Fibroblast of lung (primary cell): ENCODE measurements at regions not wholly inside any gene's neighbourhood (a gene's known extent, or its start where the extent isn't known, plus 50 kb on each side); places are given as distances from the start of the nearest gene placed in this dataset.
A peak's percentile ranks its signal among the peaks of the same experiment; 100 is the strongest.

Source experiments
- DNase-seq, 2 donors: peaks; one replicate each; pipeline versions ENCODE4 v3.0.0 to v3.0.0-alpha.2; 2010; ENCODE audit warnings: low read depth in 2 of 2
- H2AFZ ChIP-seq: 2 replicates; pipeline ENCODE4 v1.5.1; 2012; ENCODE audit warnings: low read length, control low read depth, inconsistent platforms
- H3K27ac ChIP-seq: 2 replicates; pipeline ENCODE4 v1.5.1; 2011; ENCODE audit warnings: low read length, control low read depth; ENCODE audit not compliant: insufficient read depth
- H3K27me3 ChIP-seq: 2 replicates; pipeline ENCODE4 v1.5.1; 2011; ENCODE audit warnings: mild to moderate bottlenecking, low read length; ENCODE audit not compliant: control insufficient read depth, insufficient read depth
- H3K36me3 ChIP-seq: 2 replicates; pipeline ENCODE4 v1.5.1; 2011; ENCODE audit warnings: low read length; ENCODE audit not compliant: control insufficient read depth, insufficient read depth
- H3K4me1 ChIP-seq: 2 replicates; pipeline ENCODE4 v1.5.1; 2011; ENCODE audit warnings: low read length; ENCODE audit not compliant: control insufficient read depth, insufficient read depth; ENCODE audit errors: extremely low read depth
- H3K4me2 ChIP-seq: 2 replicates; pipeline ENCODE4 v1.5.1; 2011; ENCODE audit warnings: low read length, control low read depth; ENCODE audit not compliant: insufficient read depth; ENCODE audit errors: extremely low read depth
- H3K4me3 ChIP-seq, 4 experiments: fragments of 200-600 bp in 1 of 4; sonication (generic) in 1 of 4; replicated peaks in 1 of 4; 2 replicates each; pipeline ENCODE4 v1.5.1; 2011 to 2016; ENCODE audit warnings: low read length in 4 of 4, low read depth in 3 of 4, mild to moderate bottlenecking in 3 of 4, control low read depth in 2 of 4, inconsistent platforms in 1 of 4, mixed read lengths in 1 of 4; ENCODE audit not compliant: insufficient read depth in 1 of 4; ENCODE audit errors: control extremely low read depth in 1 of 4
- H3K79me2 ChIP-seq: 2 replicates; pipeline ENCODE4 v1.5.1; 2012; ENCODE audit warnings: mild to moderate bottlenecking, low read length, inconsistent platforms; ENCODE audit not compliant: control insufficient read depth, insufficient read depth
- H3K9ac ChIP-seq: 2 replicates; pipeline ENCODE4 v1.5.1; 2011; ENCODE audit warnings: mild to moderate bottlenecking, low read length, control low read depth; ENCODE audit not compliant: insufficient read depth
- H3K9me3 ChIP-seq: 2 replicates; pipeline ENCODE4 v1.5.1; 2012; ENCODE audit warnings: low read depth, low read length; ENCODE audit not compliant: control insufficient read depth, insufficient read depth
- H4K20me1 ChIP-seq: 2 replicates; pipeline ENCODE4 v1.5.1; 2011; ENCODE audit warnings: low read length; ENCODE audit not compliant: control insufficient read depth, insufficient read depth; ENCODE audit errors: extremely low read depth
- EZH2 ChIP-seq: IDR thresholded peaks from 2 replicates; pipeline ENCODE4 v1.5.1; 2012; ENCODE audit warnings: low read length, control low read depth, mild to moderate bottlenecking; ENCODE audit errors: missing control alignments
- TF ChIP-seq, protein P1 (sequence below), 2 donors: IDR thresholded peaks in 1 of 2; conservative IDR thresholded peaks in 1 of 2; 1 replicate in 1 of 2; 2 replicates in 1 of 2; pipeline ENCODE4 v1.5.1; 2011 to 2012; ENCODE audit warnings: low read length in 2 of 2, control low read depth in 1 of 2, inconsistent platforms in 1 of 2, low read depth in 1 of 2, mild to moderate bottlenecking in 1 of 2

DNA sequence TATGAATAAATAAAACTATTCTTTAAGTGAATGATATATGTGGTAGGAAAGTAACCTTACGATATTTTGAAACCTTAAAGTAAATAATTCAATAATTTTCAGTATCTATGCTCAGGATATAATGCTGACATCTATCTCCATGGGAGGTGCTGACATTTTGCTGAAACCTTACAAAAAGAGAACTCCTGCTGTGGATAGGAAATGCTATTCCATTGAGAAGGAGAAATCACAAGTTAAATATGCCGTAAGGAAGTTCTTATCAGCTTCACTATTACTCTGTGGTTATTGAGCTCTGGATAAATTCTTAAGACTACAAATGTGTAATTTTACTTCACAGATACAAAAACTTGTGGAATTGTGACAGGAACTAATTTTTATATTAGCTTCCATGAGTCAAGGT is 722.1 kb downstream of the TMTC2 start:
- Histone ChIP-seq H3K4me1 (no peaks in the 10 kb centered on the region), H3K27ac (no peak overlapping the region), H3K79me2 (no peaks in the 10 kb centered on the region), H3K4me3 (no peak overlapping the region), H2AFZ (no peak overlapping the region), H3K9me3 (no peaks in the 10 kb centered on the region), H3K36me3 (no peaks in the 10 kb centered on the region), H3K9ac (no peak overlapping the region), H4K20me1 (no peaks in the 10 kb centered on the region), H3K27me3 (no peaks in the 10 kb centered on the region), H3K4me2 (no peak overlapping the region)
- TF ChIP-seq, protein P1, sequence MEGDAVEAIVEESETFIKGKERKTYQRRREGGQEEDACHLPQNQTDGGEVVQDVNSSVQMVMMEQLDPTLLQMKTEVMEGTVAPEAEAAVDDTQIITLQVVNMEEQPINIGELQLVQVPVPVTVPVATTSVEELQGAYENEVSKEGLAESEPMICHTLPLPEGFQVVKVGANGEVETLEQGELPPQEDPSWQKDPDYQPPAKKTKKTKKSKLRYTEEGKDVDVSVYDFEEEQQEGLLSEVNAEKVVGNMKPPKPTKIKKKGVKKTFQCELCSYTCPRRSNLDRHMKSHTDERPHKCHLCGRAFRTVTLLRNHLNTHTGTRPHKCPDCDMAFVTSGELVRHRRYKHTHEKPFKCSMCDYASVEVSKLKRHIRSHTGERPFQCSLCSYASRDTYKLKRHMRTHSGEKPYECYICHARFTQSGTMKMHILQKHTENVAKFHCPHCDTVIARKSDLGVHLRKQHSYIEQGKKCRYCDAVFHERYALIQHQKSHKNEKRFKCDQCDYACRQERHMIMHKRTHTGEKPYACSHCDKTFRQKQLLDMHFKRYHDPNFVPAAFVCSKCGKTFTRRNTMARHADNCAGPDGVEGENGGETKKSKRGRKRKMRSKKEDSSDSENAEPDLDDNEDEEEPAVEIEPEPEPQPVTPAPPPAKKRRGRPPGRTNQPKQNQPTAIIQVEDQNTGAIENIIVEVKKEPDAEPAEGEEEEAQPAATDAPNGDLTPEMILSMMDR (conservative IDR thresholded peaks at IDR 0.05 in 1 of 2, IDR thresholded peaks at IDR 0.05 in 1 of 2; ENCODE audit: low read depth in 1 of 2, low read length in 2 of 2): no peak
- no peak for TF ChIP-seq EZH2
- peak in 1 of 2 donors; percentile 13 for DNase-seq

- Histone ChIP-seq H3K27ac (no peak overlapping the region), H4K20me1 (no peaks in the 10 kb centered on the region), H3K9me3 (no peaks in the 10 kb centered on the region), H3K4me1 (no peaks in the 10 kb centered on the region), H3K79me2 (no peaks in the 10 kb centered on the region), H3K9ac (no peak overlapping the region), H2AFZ (no peak overlapping the region), H3K36me3 (no peaks in the 10 kb centered on the region), H3K4me2 (no peak overlapping the region), H3K4me3 (no peak overlapping the region), H3K27me3 (no peaks in the 10 kb centered on the region)
- DNase-seq: no peak
- TF ChIP-seq EZH2: no peak
- TF ChIP-seq, protein P1 (conservative IDR thresholded peaks at IDR 0.05 in 1 of 2, IDR thresholded peaks at IDR 0.05 in 1 of 2; ENCODE audit: low read depth in 1 of 2, low read length in 2 of 2): no peak
These were observed 721.4 kb downstream of the TMTC2 start for GRCh38 chr12:83408146-83408545.

DNA sequence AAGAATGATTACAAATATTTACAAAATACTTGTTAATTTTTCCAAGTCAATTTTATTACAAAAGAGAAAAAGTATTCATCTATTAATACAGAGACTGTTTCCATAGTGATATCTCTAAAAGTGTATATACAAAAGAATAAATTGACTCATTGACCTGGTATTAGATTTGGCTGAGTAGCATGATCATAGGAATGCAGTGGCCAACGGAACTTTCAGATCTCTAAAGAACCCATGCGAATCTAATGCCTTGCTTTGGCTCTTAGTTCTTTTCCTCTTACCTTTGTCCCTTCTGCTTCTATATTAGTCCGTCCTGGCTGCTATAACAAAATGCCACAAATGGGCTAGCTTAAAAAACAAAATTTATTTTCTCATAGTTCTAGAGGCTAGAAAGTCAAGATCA is 717.8 kb downstream of the TMTC2 start:
- Histone ChIP-seq H3K4me1 (no peaks in the 10 kb centered on the region), H3K79me2 (no peaks in the 10 kb centered on the region), H3K4me3 (no peak overlapping the region), H2AFZ (no peak overlapping the region), H3K9ac (no peak overlapping the region), H4K20me1 (no peaks in the 10 kb centered on the region), H3K27me3 (no peaks in the 10 kb centered on the region), H3K36me3 (no peaks in the 10 kb centered on the region), H3K9me3 (no peaks in the 10 kb centered on the region), H3K27ac (no peak overlapping the region), H3K4me2 (no peak overlapping the region)
- TF ChIP-seq, protein P1 (conservative IDR thresholded peaks at IDR 0.05 in 1 of 2, IDR thresholded peaks at IDR 0.05 in 1 of 2; ENCODE audit: low read depth in 1 of 2, low read length in 2 of 2): no peak
- no peak for TF ChIP-seq EZH2
- peak in 1 of 2 donors; percentile 3 for DNase-seq
